H1 (cell line): ENCODE measurements at regions not wholly inside any gene's neighbourhood (a gene's known extent, or its start where the extent isn't known, plus 50 kb on each side); places are given as distances from the start of the nearest gene placed in this dataset.

Source experiments
- CTCF ChIA-PET: fragments of 300-600 bp; sonication (Branson Sonifier 250); formaldehyde crosslinking; loops from one replicate; lab custom pipeline; 2021; ENCODE audit not compliant: partially characterized antibody; lab: Charles Lee
- POLR2A ChIA-PET: fragments of 300-600 bp; sonication (Branson Sonifier 250); formaldehyde crosslinking; loops from one replicate; lab custom pipeline; 2021; ENCODE audit warnings: inconsistent platforms; ENCODE audit not compliant: partially characterized antibody; lab: Charles Lee
- DNase-seq, 2 experiments: peaks; one replicate each; pipeline versions ENCODE4 v3.0.0 to v3.0.0-alpha.2; 2010 to 2022; ENCODE audit warnings: low spot score in 2 of 2, low read depth in 1 of 2, mixed read lengths in 1 of 2
- FAIRE-seq: peaks from 2 replicates; lab custom pipeline; 2011; peaks lifted over from hg19 to GRCh38; lab: Jason Lieb, UNC
- H2AFZ ChIP-seq: 2 replicates; pipeline ENCODE4 v1.8.1; 2012; ENCODE audit warnings: low read length, inconsistent platforms
- H2AK5ac ChIP-seq: 2 replicates; pipeline ENCODE4 v1.6.1; 2013; ENCODE audit warnings: low read depth, low read length
- H2BK120ac ChIP-seq: replicated peaks from 2 replicates; pipeline ENCODE3; 2013; ENCODE audit warnings: low read depth, low read length, inconsistent platforms
- H2BK12ac ChIP-seq: 2 replicates; pipeline ENCODE4 v1.6.1; 2013; ENCODE audit warnings: low read depth, low read length
- H2BK15ac ChIP-seq: 2 replicates; pipeline ENCODE4 v1.6.1; 2013; ENCODE audit warnings: low read length
- H2BK20ac ChIP-seq: 2 replicates; pipeline ENCODE4 v1.6.1; 2013; ENCODE audit warnings: low read length
- H2BK5ac ChIP-seq: 2 replicates; pipeline ENCODE4 v1.6.1; 2013; ENCODE audit warnings: low read depth, low read length
- H3K14ac ChIP-seq: 2 replicates; pipeline ENCODE4 v1.6.1; 2013; ENCODE audit warnings: inconsistent platforms; ENCODE audit not compliant: insufficient read length
- H3K18ac ChIP-seq: 2 replicates; pipeline ENCODE4 v1.6.1; 2013; ENCODE audit warnings: low read length; ENCODE audit errors: extremely low read depth
- H3K23ac ChIP-seq: 2 replicates; pipeline ENCODE4 v1.6.1; 2013; ENCODE audit warnings: inconsistent platforms; ENCODE audit not compliant: insufficient read length
- H3K23me2 ChIP-seq: 2 replicates; pipeline ENCODE4 v1.6.1; 2013; ENCODE audit warnings: low read depth, low read length
- H3K27ac ChIP-seq: 2 replicates; pipeline ENCODE4 v1.6.1; 2011; ENCODE audit warnings: low read depth, low read length, inconsistent platforms
- H3K27me3 ChIP-seq, 4 experiments: replicated peaks in 1 of 4; 1 replicate in 1 of 4; 2 replicates in 3 of 4; pipeline versions ENCODE4 v1.6.1 to v1.8.1; 2011 to 2013; ENCODE audit warnings: low read length in 3 of 4, mild to moderate bottlenecking in 3 of 4, inconsistent platforms in 2 of 4, mixed read lengths in 2 of 4, moderate library complexity in 1 of 4; ENCODE audit not compliant: control insufficient read depth in 3 of 4, insufficient read depth in 3 of 4; ENCODE audit errors: extremely low read depth in 1 of 4
- H3K36me3 ChIP-seq, 4 experiments: 2 replicates each; pipeline versions ENCODE4 v1.6.1 to v1.8.1; 2011 to 2013; ENCODE audit warnings: mild to moderate bottlenecking in 4 of 4, low read length in 3 of 4, moderate library complexity in 2 of 4, control low read depth in 1 of 4, inconsistent platforms in 1 of 4; ENCODE audit not compliant: insufficient read depth in 4 of 4, control insufficient read depth in 2 of 4
- H3K4ac ChIP-seq: replicated peaks from 2 replicates; pipeline ENCODE3; 2013; ENCODE audit warnings: low read length, low read depth, mixed read lengths, inconsistent platforms; ENCODE audit not compliant: insufficient read length
- H3K4me1 ChIP-seq, 4 experiments: replicated peaks in 1 of 4; 1 replicate in 1 of 4; 2 replicates in 3 of 4; pipeline versions ENCODE4 v1.6.1 to v1.8.1; 2011 to 2013; ENCODE audit warnings: low read length in 3 of 4, inconsistent platforms in 2 of 4, mixed read lengths in 1 of 4; ENCODE audit not compliant: insufficient read depth in 4 of 4, control insufficient read depth in 3 of 4
- H3K4me2 ChIP-seq, 2 experiments: 2 replicates each; pipeline versions ENCODE4 v1.6.1 to v1.8.1; 2011 to 2013; ENCODE audit warnings: low read depth in 2 of 2, low read length in 2 of 2, control low read depth in 1 of 2, inconsistent platforms in 1 of 2, mild to moderate bottlenecking in 1 of 2; ENCODE audit not compliant: insufficient read depth in 1 of 2
- H3K4me3 ChIP-seq, 4 experiments: fragments of 200-600, 300-600 bp in 1 of 4; sonication (generic), shearing (Covaris generic), sonication (Bioruptor Twin) in 1 of 4; 2 replicates each; pipeline versions ENCODE4 v1.5.1 to v1.8.1; 2011 to 2016; ENCODE audit warnings: low read length in 4 of 4, low read depth in 3 of 4, control low read depth in 2 of 4, inconsistent platforms in 2 of 4, mild to moderate bottlenecking in 2 of 4, mixed read lengths in 1 of 4, moderate library complexity in 1 of 4; ENCODE audit not compliant: insufficient read depth in 2 of 4; ENCODE audit errors: extremely low read depth in 1 of 4
- H3K56ac ChIP-seq: replicated peaks from 2 replicates; pipeline ENCODE3; 2013; ENCODE audit warnings: low read depth, mild to moderate bottlenecking, mixed read lengths, low read length, inconsistent platforms; ENCODE audit not compliant: insufficient read length
- H3K79me1 ChIP-seq: 2 replicates; pipeline ENCODE4 v1.6.1; 2013; ENCODE audit warnings: low read depth, low read length, control low read depth
- H3K79me2 ChIP-seq, 2 experiments: 2 replicates each; pipeline versions ENCODE4 v1.6.1 to v1.8.1; 2012 to 2013; ENCODE audit warnings: low read length in 2 of 2, mild to moderate bottlenecking in 2 of 2, inconsistent platforms in 1 of 2; ENCODE audit not compliant: insufficient read depth in 2 of 2, control insufficient read depth in 1 of 2
- H3K9ac ChIP-seq, 4 experiments: replicated peaks in 1 of 4; 1 replicate in 1 of 4; 2 replicates in 3 of 4; pipeline versions ENCODE4 v1.6.1 to v1.8.1; 2011 to 2013; ENCODE audit warnings: low read depth in 3 of 4, low read length in 3 of 4, control low read depth in 2 of 4, mild to moderate bottlenecking in 2 of 4, moderate library complexity in 2 of 4, inconsistent platforms in 1 of 4; ENCODE audit errors: extremely low read depth in 1 of 4
- H3K9me3 ChIP-seq, 2 experiments: 2 replicates each; pipeline versions ENCODE4 v1.6.1 to v1.8.1; 2012 to 2013; ENCODE audit warnings: mild to moderate bottlenecking in 2 of 2, moderate library complexity in 2 of 2, control low read depth in 1 of 2, inconsistent platforms in 1 of 2, low read depth in 1 of 2, low read length in 1 of 2, mixed read lengths in 1 of 2; ENCODE audit not compliant: insufficient read depth in 2 of 2
- H4K20me1 ChIP-seq, 2 experiments: replicated peaks in 1 of 2; 2 replicates each; pipeline versions ENCODE3 to v1.8.1; 2011 to 2013; ENCODE audit warnings: inconsistent platforms in 2 of 2, low read length in 2 of 2, mild to moderate bottlenecking in 1 of 2; ENCODE audit not compliant: insufficient read depth in 2 of 2, control insufficient read depth in 1 of 2
- H4K5ac ChIP-seq: 2 replicates; pipeline ENCODE4 v1.6.1; 2013; ENCODE audit warnings: low read length, low read depth, mixed read lengths, inconsistent platforms; ENCODE audit not compliant: insufficient read length
- H4K8ac ChIP-seq: 2 replicates; pipeline ENCODE4 v1.8.0; 2013; ENCODE audit warnings: mild to moderate bottlenecking, moderate library complexity, low read length, inconsistent platforms; ENCODE audit not compliant: insufficient read depth; ENCODE audit errors: extremely low read depth
- H4K91ac ChIP-seq: replicated peaks from 2 replicates; pipeline ENCODE3; 2013; ENCODE audit warnings: low read length, mixed read lengths, inconsistent platforms; ENCODE audit not compliant: insufficient read length
- HDAC2 ChIP-seq, 2 experiments: fragments of 300-600 bp in 1 of 2; sonication (generic) in 1 of 2; IDR thresholded peaks; 2 replicates each; pipeline ENCODE4 v1.6.1; 2011 to 2012; ENCODE audit warnings: low read depth in 2 of 2, low read length in 2 of 2, mild to moderate bottlenecking in 2 of 2, moderate library complexity in 2 of 2, borderline replicate concordance in 1 of 2, inconsistent platforms in 1 of 2
- WGBS, 2 experiments: shearing (Covaris generic) in 1 of 2; methylation state at CpG; one replicate each; pipeline versions ENCODE4 v1.1.6 to v1.1.7; 2013 to 2015; ENCODE audit warnings: low lambda C conversion rate in 2 of 2, mixed read lengths in 2 of 2, inconsistent platforms in 1 of 2, low coverage in 1 of 2, missing lambda C conversion rate in 1 of 2; ENCODE audit not compliant: insufficient replicate concordance in 2 of 2, insufficient coverage in 1 of 2, insufficient read length in 1 of 2; ENCODE audit errors: extremely low coverage in 1 of 2, missing lambda C conversion rate in 1 of 2; 5-methylcytosine and 5-hydroxymethylcytosine counted together
- TF ChIP-seq, protein P1 (sequence below): IDR thresholded peaks from 2 replicates; pipeline ENCODE4 v1.6.1; 2011; ENCODE audit warnings: low read length, improper control_type of control experiment

DNA sequence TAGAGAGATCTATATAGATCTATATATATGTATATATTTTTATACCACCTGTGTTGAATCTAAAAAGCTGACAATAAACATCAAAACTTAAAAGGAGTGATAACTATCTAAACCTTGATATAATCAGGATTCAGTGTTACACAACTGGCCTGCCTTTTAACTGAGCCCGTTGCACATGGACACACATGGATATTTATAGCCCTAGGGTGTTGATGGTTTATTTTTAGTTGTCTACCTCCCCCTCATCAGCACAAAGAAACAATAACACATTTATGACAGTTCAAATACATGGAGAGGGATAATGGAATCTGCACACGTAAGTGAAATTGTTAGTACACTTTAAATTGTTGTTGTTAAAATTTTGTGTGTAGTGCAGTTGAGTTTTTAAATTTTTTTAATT is 336.9 kb downstream of the ZNF248 start:
- Histone ChIP-seq H3K9ac (no peak overlapping the region), H3K4me3 (no peak overlapping the region), H3K4me1 (no peaks in the 10 kb centered on the region), H3K18ac (no peak overlapping the region), H3K79me1 (no peaks in the 10 kb centered on the region), H2BK12ac (no peak overlapping the region), H3K27me3 (no peaks in the 10 kb centered on the region), H2BK15ac (no peak overlapping the region), H2AK5ac (no peak overlapping the region), H3K23me2 (no peaks in the 10 kb centered on the region), H3K56ac (no peak overlapping the region), H3K23ac (no peak overlapping the region), H4K5ac (no peak overlapping the region), H3K4ac (no peak overlapping the region), H2BK20ac (no peak overlapping the region), H2BK5ac (no peak overlapping the region), H2BK120ac (no peak overlapping the region), H3K79me2 (no peaks in the 10 kb centered on the region), H3K14ac (no peak overlapping the region), H3K27ac (no peak overlapping the region), H3K36me3 (no peaks in the 10 kb centered on the region), H2AFZ (no peak overlapping the region), H3K9me3 (peaks cover 39 to 58% of the 10 kb centered on the region in 2 experiments), H4K91ac (no peak overlapping the region), H4K20me1 (no peaks in the 10 kb centered on the region), H4K8ac (no peak overlapping the region), H3K4me2 (no peak overlapping the region)
- no peak for FAIRE-seq
- WGBS, 2 experiments, result 90% methylated on average over 2 of the region's 2 CpGs; no CpG with 5 or more reads in 1 of the 2 experiments
- CTCF ChIA-PET, result no interaction called here
- DNase-seq, result no peak
- POLR2A ChIA-PET, result no interaction called here
- TF ChIP-seq, protein P1, sequence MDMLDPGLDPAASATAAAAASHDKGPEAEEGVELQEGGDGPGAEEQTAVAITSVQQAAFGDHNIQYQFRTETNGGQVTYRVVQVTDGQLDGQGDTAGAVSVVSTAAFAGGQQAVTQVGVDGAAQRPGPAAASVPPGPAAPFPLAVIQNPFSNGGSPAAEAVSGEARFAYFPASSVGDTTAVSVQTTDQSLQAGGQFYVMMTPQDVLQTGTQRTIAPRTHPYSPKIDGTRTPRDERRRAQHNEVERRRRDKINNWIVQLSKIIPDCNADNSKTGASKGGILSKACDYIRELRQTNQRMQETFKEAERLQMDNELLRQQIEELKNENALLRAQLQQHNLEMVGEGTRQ, result no peak
- no peak for TF ChIP-seq HDAC2 (IDR thresholded peaks at IDR 0.05; ENCODE audit: borderline replicate concordance in 1 of 2, low read depth in 2 of 2, low read length in 2 of 2)
